ENCODE measurements at regions not wholly inside any gene's neighbourhood (a gene's known extent, or its start where the extent isn't known, plus 50 kb on each side); places are given as distances from the start of the nearest gene placed in this dataset.

DNA sequence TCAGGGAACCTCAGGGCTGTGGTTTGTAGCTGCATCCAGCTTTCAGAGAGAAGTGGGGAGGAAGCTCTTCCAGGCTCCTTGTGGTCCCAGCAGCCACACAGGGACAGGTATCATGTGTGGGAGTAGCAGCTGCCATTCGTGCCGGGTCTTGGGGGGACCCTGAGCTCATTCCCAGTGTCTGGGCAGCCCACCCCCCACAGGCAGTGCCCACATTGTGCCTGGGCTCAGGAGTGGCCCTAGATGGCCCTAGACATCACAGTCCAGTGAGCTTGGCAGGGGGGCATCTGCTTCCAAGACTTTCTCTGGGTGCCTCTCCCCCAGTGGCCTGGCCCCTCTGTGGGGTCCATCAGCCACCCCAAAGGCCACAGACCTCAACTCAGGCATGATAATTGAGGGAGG is 619.7 kb downstream of the BRD1 start:
- no peak for DNase-seq

DNA sequence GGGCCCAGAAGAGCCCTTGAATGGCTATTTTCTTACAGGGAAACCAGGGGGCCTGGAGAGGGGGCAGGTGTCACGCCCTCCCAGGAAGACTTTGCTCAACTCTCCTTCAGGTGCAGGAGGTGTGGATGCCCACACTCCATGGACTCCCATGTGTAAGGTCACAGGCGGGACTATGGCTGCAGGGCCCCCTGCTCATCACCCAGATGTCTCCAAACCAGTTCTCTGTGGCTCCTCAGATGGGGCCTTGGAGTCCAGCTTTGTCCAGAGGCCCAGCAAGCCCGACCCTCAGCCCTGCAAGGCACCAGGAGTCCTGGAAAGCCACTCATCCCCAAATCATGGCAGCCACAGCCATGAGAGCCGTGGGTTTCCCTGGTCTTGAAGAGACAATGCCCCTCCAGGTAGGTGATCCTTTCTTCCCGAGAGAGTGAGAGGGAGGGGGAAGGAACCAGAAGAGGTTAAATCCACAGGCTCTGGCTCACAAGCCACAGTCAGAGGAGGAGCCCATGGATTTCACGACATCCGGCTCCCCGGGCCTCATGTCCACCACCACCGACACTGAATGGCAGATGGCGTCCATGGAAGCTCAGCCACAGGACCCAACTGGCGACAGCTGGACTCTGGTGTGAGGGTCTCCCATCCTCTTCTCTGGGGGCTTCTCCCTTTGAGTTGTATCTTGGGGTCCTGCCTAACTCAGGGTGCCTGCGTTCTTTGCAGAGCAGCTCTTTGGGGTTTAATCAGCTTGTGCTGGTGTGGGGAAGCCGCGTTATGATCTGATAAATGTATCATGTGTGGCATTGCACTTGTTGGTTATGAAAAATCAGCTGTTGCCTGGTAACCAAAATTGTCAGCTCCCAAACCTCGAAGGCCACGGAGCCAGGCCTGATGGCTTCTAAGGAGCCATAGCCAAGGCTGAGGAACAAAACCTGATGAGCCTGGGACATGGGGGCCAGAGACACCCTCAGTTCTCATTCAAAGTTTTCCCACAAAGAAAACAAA is 620.4 kb downstream of the BRD1 start:
- no peak for DNase-seq

DNA sequence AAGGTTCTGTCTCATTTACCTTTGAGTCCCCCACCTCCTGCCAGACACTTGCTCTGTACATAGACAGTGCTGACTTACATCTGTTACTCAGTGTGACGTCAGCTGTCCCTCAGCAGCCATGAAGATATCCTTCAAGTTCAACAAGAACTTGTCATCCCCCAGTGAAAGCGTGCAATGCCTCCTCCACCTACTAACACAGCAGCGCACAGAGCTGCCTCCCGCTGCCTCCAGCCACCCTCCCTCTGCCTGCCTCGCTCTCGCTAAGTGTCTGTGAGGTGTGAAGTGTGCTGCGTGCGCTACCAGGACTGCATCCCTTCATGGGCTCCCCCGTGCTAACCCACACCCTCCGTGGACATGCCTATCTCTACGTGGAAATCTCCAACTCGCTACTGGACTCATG is 621.4 kb downstream of the BRD1 start:
- no peak for DNase-seq

GRCh38 chr22:49205483-49205800 is 622.2 kb downstream of the BRD1 start:
- DNase-seq, result no peak

DNA sequence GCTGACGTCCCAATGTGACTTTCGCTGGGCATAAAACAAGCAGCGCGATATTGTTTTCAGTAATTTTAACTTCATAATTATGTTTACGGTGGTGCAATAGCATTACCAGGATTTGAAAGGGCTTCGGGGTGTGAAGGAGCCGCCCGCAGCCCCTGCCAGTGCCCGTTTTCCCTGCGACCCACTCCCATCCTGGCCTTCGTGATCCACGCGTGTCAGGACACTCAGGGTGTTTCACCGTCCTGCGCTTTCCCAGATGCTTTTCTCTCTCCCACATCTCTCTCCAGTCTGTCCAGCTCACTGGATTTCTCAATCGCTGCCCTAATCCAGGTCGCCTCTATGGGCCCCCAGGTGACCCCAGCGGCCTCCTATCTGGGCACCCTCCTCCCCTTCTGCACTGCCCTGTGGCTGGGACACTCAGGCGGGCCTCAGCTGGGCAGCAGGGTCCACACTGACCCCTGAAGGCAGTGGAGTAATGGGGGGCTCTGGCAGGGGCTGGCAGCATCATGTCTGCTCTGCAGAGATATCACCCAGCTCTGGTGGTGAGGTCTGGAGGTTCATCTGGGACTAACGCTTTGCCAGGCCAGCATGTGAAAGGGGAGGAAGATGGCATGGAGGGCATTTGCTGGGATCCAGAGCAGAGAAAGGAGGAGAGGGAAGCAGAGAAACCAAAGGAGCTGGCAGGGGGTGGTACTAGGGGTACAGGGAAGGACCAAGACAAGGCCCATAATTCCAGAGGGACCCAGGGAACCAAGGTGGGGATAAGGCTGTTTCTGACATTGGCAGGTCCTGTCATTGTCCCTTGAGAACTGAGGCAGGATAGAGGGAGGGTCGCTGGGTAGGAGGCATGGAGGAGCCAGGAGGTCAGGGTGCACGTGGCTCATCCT is 622.8 kb downstream of the BRD1 start:
- no peak for DNase-seq

DNA sequence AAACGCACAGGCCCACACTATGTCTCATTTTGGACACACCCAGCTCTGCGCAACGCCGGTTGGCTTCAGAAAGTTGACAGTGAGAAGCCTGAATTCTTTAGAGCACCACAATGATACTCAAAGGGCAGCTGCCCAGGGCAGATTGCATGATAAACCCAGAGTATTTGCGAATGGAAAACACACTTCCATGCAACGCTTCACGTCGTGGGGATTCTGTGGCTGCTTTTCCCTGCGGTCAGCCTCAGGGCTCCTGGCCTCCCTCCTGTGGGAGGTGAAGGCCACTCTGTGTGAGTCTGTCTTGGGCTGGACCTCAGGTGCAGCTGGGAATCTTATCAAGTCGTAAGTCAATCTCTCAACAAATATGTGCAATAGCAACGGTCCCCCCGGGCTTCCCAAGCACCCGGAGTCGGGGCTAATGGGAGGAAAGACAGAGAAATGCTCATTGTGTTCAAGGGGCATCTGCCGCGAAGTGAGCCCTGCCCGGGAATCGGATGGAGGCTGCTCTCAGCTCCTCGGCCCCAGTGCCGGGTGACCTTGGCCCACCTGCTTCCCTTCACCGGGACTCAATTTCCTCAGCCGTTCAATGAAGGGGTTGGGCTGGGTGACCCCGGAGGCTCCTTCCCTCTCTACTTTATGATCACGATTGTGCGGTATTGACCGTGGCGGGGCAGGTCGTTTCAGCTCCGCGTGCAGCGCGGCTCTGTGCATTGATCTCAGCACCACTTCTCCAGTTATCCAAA is 623.6 kb downstream of the BRD1 start:
- DNase-seq, result no peak

- DNase-seq, result no peak
Measured at GRCh38 chr22:49203091-49203858, 624.4 kb downstream of the BRD1 start.

- DNase-seq, result no peak
Measured at GRCh38 chr22:49202226-49202625, 625.4 kb downstream of the BRD1 start.

- no peak for DNase-seq
Measured at GRCh38 chr22:49201046-49201970, 626.4 kb downstream of the BRD1 start.

GRCh38 chr22:49199224-49199623 is 628.4 kb downstream of the BRD1 start:
- DNase-seq, result no peak

GRCh38 chr22:49198705-49199084 is 629.0 kb downstream of the BRD1 start:
- DNase-seq, result no peak

- DNase-seq, result no peak
Measured at GRCh38 chr22:49197986-49198704, 629.5 kb downstream of the BRD1 start.

GRCh38 chr22:49197505-49197904 is 630.2 kb downstream of the BRD1 start:
- DNase-seq, result no peak

GRCh38 chr22:49196046-49196511 is 631.6 kb downstream of the BRD1 start:
- no peak for DNase-seq

- no peak for DNase-seq
Measured at GRCh38 chr22:49195636-49196035, 632.0 kb downstream of the BRD1 start.

DNA sequence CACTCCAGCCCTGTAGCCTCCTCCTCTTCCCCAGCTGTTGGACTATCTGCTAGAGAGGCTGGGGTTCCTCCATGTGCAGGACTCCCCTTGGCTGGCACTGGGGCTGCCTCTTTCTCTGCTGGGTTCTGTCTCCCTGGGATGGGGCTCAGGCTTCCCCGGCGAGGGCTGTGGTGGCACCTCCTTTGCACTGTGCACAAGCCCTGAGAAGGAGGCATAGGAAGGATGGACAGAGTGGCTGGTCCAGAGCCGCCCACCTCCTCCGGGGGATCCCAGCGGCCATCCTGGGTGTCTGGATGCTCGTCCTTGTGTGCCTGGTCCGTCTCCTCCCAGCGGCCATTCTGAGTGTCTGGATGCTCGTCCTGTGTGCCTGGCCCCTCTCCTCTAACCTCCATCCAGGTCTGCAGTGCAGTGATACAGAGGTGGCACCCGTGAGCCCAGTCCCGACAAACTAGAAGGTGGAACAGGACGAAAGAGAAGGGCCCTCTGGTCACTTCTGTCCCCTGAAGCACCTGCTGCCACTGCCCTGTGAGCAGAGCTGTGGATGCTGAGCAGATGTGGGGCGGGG is 633.7 kb downstream of the BRD1 start:
- DNase-seq, result no peak

- no peak for DNase-seq
Measured at GRCh38 chr22:49193348-49193747, 634.3 kb downstream of the BRD1 start.

- DNase-seq, result no peak
Measured at GRCh38 chr22:49192857-49193250, 634.8 kb downstream of the BRD1 start.

DNA sequence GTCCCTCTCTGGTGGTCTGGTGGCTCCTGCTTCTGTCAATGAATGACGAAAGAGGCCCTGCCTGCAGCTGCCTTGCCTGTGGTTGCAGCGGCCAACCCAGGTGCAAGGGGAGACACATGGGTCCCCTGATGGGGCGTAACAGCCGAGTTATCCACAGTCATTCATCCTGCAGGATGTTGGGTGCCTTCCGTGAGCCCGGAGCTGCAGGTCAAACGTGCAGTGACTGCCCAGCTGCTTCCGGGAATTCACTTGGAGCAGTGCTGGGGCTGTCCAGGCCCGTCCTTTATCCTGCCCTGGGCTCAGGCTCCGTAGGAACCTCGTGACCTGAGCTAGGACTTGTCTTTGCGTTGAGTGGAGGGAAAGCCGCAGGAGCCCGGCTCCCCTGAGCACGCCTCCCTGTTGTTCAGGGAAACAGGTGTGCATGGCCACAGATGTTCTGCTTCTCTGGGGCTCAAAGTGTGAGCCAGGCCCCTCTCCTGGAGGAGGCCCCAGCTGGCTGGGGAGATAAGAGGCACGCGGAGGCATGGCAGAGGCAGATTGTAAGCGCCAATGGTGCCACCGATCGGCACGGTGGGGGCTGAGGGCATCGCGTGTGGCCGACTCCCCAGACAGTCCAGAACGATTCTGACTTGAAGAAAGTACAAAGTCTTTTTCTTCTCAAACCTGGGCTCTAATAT is 635.4 kb downstream of the BRD1 start:
- DNase-seq, result no peak

Data from skin of body (tissue), 1 donor.